Fibroblast of lung (primary cell): ENCODE measurements at regions not wholly inside any gene's neighbourhood (a gene's known extent, or its start where the extent isn't known, plus 50 kb on each side); places are given as distances from the start of the nearest gene placed in this dataset.

Experiments
- DNase-seq, 2 donors: peaks; one replicate each; pipeline versions ENCODE4 v3.0.0 to v3.0.0-alpha.2; 2010; ENCODE audit warnings: low read depth in 2 of 2
- H2AFZ ChIP-seq: 2 replicates; pipeline ENCODE4 v1.5.1; 2012; ENCODE audit warnings: low read length, control low read depth, inconsistent platforms
- H3K27ac ChIP-seq: 2 replicates; pipeline ENCODE4 v1.5.1; 2011; ENCODE audit warnings: low read length, control low read depth; ENCODE audit not compliant: insufficient read depth
- H3K27me3 ChIP-seq: 2 replicates; pipeline ENCODE4 v1.5.1; 2011; ENCODE audit warnings: mild to moderate bottlenecking, low read length; ENCODE audit not compliant: control insufficient read depth, insufficient read depth
- H3K36me3 ChIP-seq: 2 replicates; pipeline ENCODE4 v1.5.1; 2011; ENCODE audit warnings: low read length; ENCODE audit not compliant: control insufficient read depth, insufficient read depth
- H3K4me1 ChIP-seq: 2 replicates; pipeline ENCODE4 v1.5.1; 2011; ENCODE audit warnings: low read length; ENCODE audit not compliant: control insufficient read depth, insufficient read depth; ENCODE audit errors: extremely low read depth
- H3K4me2 ChIP-seq: 2 replicates; pipeline ENCODE4 v1.5.1; 2011; ENCODE audit warnings: low read length, control low read depth; ENCODE audit not compliant: insufficient read depth; ENCODE audit errors: extremely low read depth
- H3K4me3 ChIP-seq, 4 experiments: fragments of 200-600 bp in 1 of 4; sonication (generic) in 1 of 4; replicated peaks in 1 of 4; 2 replicates each; pipeline ENCODE4 v1.5.1; 2011 to 2016; ENCODE audit warnings: low read length in 4 of 4, low read depth in 3 of 4, mild to moderate bottlenecking in 3 of 4, control low read depth in 2 of 4, inconsistent platforms in 1 of 4, mixed read lengths in 1 of 4; ENCODE audit not compliant: insufficient read depth in 1 of 4; ENCODE audit errors: control extremely low read depth in 1 of 4
- H3K79me2 ChIP-seq: 2 replicates; pipeline ENCODE4 v1.5.1; 2012; ENCODE audit warnings: mild to moderate bottlenecking, low read length, inconsistent platforms; ENCODE audit not compliant: control insufficient read depth, insufficient read depth
- H3K9ac ChIP-seq: 2 replicates; pipeline ENCODE4 v1.5.1; 2011; ENCODE audit warnings: mild to moderate bottlenecking, low read length, control low read depth; ENCODE audit not compliant: insufficient read depth
- H3K9me3 ChIP-seq: 2 replicates; pipeline ENCODE4 v1.5.1; 2012; ENCODE audit warnings: low read depth, low read length; ENCODE audit not compliant: control insufficient read depth, insufficient read depth
- H4K20me1 ChIP-seq: 2 replicates; pipeline ENCODE4 v1.5.1; 2011; ENCODE audit warnings: low read length; ENCODE audit not compliant: control insufficient read depth, insufficient read depth; ENCODE audit errors: extremely low read depth
- CTCF ChIP-seq, 2 donors: IDR thresholded peaks in 1 of 2; conservative IDR thresholded peaks in 1 of 2; 1 replicate in 1 of 2; 2 replicates in 1 of 2; pipeline ENCODE4 v1.5.1; 2011 to 2012; ENCODE audit warnings: low read length in 2 of 2, control low read depth in 1 of 2, inconsistent platforms in 1 of 2, low read depth in 1 of 2, mild to moderate bottlenecking in 1 of 2
- EZH2 ChIP-seq: IDR thresholded peaks from 2 replicates; pipeline ENCODE4 v1.5.1; 2012; ENCODE audit warnings: low read length, control low read depth, mild to moderate bottlenecking; ENCODE audit errors: missing control alignments

- no peak for TF ChIP-seq EZH2
- no peak for TF ChIP-seq CTCF (conservative IDR thresholded peaks at IDR 0.05 in 1 of 2, IDR thresholded peaks at IDR 0.05 in 1 of 2; ENCODE audit: low read depth in 1 of 2, low read length in 2 of 2)
- no peak overlapping the region for H3K27ac ChIP-seq
Measured at GRCh38 chr7:114830952-114831351, 90.9 kb upstream of the MDFIC start.

GRCh38 chr7:114832906-114833595, 88.8 kb upstream of the MDFIC start:
- H3K27me3 ChIP-seq: no peaks in the 10 kb centered on the region
- H4K20me1 ChIP-seq: no peaks in the 10 kb centered on the region
- no peak for TF ChIP-seq EZH2
- TF ChIP-seq CTCF (conservative IDR thresholded peaks at IDR 0.05 in 1 of 2, IDR thresholded peaks at IDR 0.05 in 1 of 2; ENCODE audit: low read depth in 1 of 2, low read length in 2 of 2): no peak
- no peak overlapping the region for H3K27ac ChIP-seq
- DNase-seq: no peak
- H3K4me2 ChIP-seq: no peak overlapping the region
- no peak overlapping the region for H3K9ac ChIP-seq
- no peak overlapping the region for H2AFZ ChIP-seq
- H3K9me3 ChIP-seq: no peaks in the 10 kb centered on the region
- no peaks in the 10 kb centered on the region for H3K36me3 ChIP-seq
- no peak overlapping the region for H3K4me3 ChIP-seq
- no peaks in the 10 kb centered on the region for H3K79me2 ChIP-seq
- H3K4me1 ChIP-seq: no peaks in the 10 kb centered on the region

More at GRCh38 chr7:114830952-114831351, 90.9 kb upstream of the MDFIC start:
- no peaks in the 10 kb centered on the region for H3K9me3 ChIP-seq
- no peak overlapping the region for H2AFZ ChIP-seq
- no peak overlapping the region for H3K4me3 ChIP-seq
- H3K27me3 ChIP-seq: no peaks in the 10 kb centered on the region
- DNase-seq: no peak
- H3K4me2 ChIP-seq: no peak overlapping the region
- H4K20me1 ChIP-seq: no peaks in the 10 kb centered on the region
- no peaks in the 10 kb centered on the region for H3K36me3 ChIP-seq
- H3K4me1 ChIP-seq: no peaks in the 10 kb centered on the region
- H3K79me2 ChIP-seq: no peaks in the 10 kb centered on the region
- no peak overlapping the region for H3K9ac ChIP-seq

GRCh38 chr7:114835303-114835702, 86.6 kb upstream of the MDFIC start:
- H3K4me2 ChIP-seq: no peak overlapping the region
- H3K4me1 ChIP-seq: no peaks in the 10 kb centered on the region
- H3K27me3 ChIP-seq: no peaks in the 10 kb centered on the region
- H3K36me3 ChIP-seq: no peaks in the 10 kb centered on the region
- DNase-seq: no peak
- H3K79me2 ChIP-seq: no peaks in the 10 kb centered on the region
- H3K4me3 ChIP-seq: no peak overlapping the region
- no peak overlapping the region for H2AFZ ChIP-seq
- TF ChIP-seq CTCF (conservative IDR thresholded peaks at IDR 0.05 in 1 of 2, IDR thresholded peaks at IDR 0.05 in 1 of 2; ENCODE audit: low read depth in 1 of 2, low read length in 2 of 2): no peak
- no peak for TF ChIP-seq EZH2
- no peak overlapping the region for H3K9ac ChIP-seq
- H3K9me3 ChIP-seq: no peaks in the 10 kb centered on the region
- H3K27ac ChIP-seq: no peak overlapping the region
- no peaks in the 10 kb centered on the region for H4K20me1 ChIP-seq
